Breast epithelium (tissue), 4 donors: ENCODE measurements at regions not wholly inside any gene's neighbourhood (a gene's known extent, or its start where the extent isn't known, plus 50 kb on each side); places are given as distances from the start of the nearest gene placed in this dataset.

Experiments
- DNase-seq, 2 donors: peaks; one replicate each; pipeline ENCODE4 v3.0.0-alpha.2; 2019; ENCODE audit warnings: low spot score in 2 of 2
- H3K27ac ChIP-seq, 2 donors: fragments of 200-600 bp; sonication (generic) in 1 of 2; one replicate each; pipeline ENCODE4 v1.5.1; 2016 to 2019; ENCODE audit warnings: mild to moderate bottlenecking in 1 of 2
- H3K27me3 ChIP-seq, 2 donors: fragments of 200-600 bp; sonication (generic) in 1 of 2; one replicate each; pipeline versions ENCODE4 v1.5.1 to v1.6.0; 2017 to 2019; ENCODE audit warnings: control low read depth in 1 of 2, mild to moderate bottlenecking in 1 of 2
- H3K36me3 ChIP-seq: fragments of 200-600 bp; one replicate; pipeline ENCODE4 v1.5.1; 2019
- H3K4me1 ChIP-seq, 2 donors: fragments of 200-600 bp; sonication (generic); one replicate each; pipeline ENCODE4 v1.5.1; 2016 to 2019; ENCODE audit warnings: control low read depth in 1 of 2
- H3K4me3 ChIP-seq, 3 donors: fragments of 200-600 bp; sonication (generic); 1 replicate in 2 of 3; 2 replicates in 1 of 3; pipeline ENCODE4 v1.5.1; 2016 to 2019; ENCODE audit warnings: mild to moderate bottlenecking in 3 of 3, moderate library complexity in 2 of 3
- H3K9me3 ChIP-seq, 2 donors: fragments of 200-600 bp; sonication (generic) in 1 of 2; one replicate each; pipeline ENCODE4 v1.5.1; 2016 to 2019; ENCODE audit warnings: control low read depth in 1 of 2
- POLR2A ChIP-seq: fragments of 450-650 bp; IDR thresholded peaks from one replicate; pipeline ENCODE4 v1.6.1; 2016; ENCODE audit warnings: antibody characterized with exemption, mild to moderate bottlenecking, moderate library complexity
- POLR2AphosphoS5 ChIP-seq, 3 donors: sonication (generic); formaldehyde crosslinking; IDR thresholded peaks; one replicate each; pipeline ENCODE4 v1.6.1; 2017; ENCODE audit warnings: antibody characterized with exemption in 3 of 3
- intact Hi-C: fragments of 100-400 bp; cut with DNase I; formaldehyde crosslinking; loops from one replicate; pipeline ENCODE4 v1.15.1; 2023; ENCODE audit warnings: low total_unique reads
- TF ChIP-seq, protein P1 (sequence below), 3 donors: fragments of 450-650 bp; IDR thresholded peaks; one replicate each; pipeline ENCODE4 v1.5.1; 2016 to 2017; ENCODE audit warnings: antibody characterized with exemption in 3 of 3, mild to moderate bottlenecking in 3 of 3, moderate library complexity in 3 of 3

DNA sequence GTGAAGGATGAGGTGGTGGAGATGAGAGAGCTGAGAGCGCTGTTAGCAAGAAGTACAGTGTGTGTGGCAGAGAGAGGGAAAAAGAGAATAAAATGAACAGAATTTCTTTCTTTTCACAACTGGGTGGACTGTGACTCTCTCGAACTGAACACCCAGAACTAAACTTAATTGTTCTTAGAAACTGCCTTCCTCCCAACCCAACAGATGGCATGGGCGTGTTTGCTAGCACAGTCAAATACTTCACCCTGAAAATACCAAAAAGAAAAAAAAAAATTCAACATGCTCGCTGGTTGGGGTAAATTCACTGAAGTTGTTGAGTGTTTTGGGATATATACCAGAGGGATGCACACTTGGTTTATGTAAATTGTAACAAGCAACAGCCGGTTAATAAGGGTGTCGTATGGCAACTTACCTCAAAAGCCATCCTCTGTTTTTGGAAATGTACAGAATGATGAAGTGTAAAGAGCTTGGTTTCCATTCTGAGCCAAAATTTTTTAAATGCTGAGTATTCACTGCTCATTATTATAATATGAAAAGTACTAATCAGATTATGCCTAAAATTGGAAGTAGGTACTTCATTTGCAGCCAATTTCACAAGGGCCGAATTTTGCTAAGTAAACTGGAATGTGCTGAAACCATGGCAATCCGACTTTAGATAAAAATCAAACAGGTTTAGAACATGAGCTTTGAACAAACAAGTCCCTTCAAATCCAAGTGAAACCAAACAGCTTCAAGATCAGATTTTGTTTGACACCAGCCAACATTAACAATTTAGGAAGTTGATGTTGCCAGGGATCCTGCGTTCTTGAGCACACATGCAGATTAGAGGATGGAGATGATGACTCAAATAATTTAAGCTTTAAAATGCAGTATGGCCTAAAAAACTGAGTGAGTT, 115.8 kb downstream of the ZIC5 start:
- no peaks in the 10 kb centered on the region for H3K27me3 ChIP-seq
- no peak for TF ChIP-seq POLR2A
- TF ChIP-seq, protein P1, sequence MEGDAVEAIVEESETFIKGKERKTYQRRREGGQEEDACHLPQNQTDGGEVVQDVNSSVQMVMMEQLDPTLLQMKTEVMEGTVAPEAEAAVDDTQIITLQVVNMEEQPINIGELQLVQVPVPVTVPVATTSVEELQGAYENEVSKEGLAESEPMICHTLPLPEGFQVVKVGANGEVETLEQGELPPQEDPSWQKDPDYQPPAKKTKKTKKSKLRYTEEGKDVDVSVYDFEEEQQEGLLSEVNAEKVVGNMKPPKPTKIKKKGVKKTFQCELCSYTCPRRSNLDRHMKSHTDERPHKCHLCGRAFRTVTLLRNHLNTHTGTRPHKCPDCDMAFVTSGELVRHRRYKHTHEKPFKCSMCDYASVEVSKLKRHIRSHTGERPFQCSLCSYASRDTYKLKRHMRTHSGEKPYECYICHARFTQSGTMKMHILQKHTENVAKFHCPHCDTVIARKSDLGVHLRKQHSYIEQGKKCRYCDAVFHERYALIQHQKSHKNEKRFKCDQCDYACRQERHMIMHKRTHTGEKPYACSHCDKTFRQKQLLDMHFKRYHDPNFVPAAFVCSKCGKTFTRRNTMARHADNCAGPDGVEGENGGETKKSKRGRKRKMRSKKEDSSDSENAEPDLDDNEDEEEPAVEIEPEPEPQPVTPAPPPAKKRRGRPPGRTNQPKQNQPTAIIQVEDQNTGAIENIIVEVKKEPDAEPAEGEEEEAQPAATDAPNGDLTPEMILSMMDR (IDR thresholded peaks at IDR 0.05) = no peak
- TF ChIP-seq POLR2AphosphoS5 (IDR thresholded peaks at IDR 0.05) = no peak
- no peaks in the 10 kb centered on the region for H3K9me3 ChIP-seq
- no peaks in the 10 kb centered on the region for H3K4me1 ChIP-seq
- H3K36me3 ChIP-seq = no peaks in the 10 kb centered on the region
- H3K27ac ChIP-seq = no peak overlapping the region
- no peak for DNase-seq
- H3K4me3 ChIP-seq = no peak overlapping the region
- intact Hi-C loops = no loop called here

DNA sequence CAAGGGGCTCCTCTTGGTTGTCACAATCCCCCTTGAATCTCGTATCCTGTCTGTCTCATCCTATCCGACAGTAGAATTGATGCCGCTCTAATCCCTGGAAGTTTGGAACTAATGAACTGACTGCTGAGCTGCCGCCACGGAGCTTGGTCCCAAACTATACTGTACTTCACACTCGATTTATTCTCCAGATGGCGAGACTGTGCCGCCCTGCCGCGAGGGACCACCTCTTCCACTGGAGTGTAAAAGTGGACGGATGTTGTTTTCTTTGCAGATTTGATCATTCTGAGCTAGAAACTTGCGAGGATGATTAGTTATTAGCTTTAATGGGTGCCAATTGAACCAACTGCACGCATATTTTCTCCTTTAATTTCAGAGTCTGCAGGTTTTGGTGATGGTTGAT, 117.2 kb downstream of the ZIC5 start:
- intact Hi-C loops = no loop called here
- Histone ChIP-seq H3K9me3 (no peaks in the 10 kb centered on the region), H3K27ac (no peak overlapping the region), H3K4me1 (no peaks in the 10 kb centered on the region), H3K36me3 (no peaks in the 10 kb centered on the region), H3K27me3 (no peaks in the 10 kb centered on the region), H3K4me3 (no peak overlapping the region)
- TF ChIP-seq, protein P1 (IDR thresholded peaks at IDR 0.05) = no peak
- TF ChIP-seq POLR2AphosphoS5 (IDR thresholded peaks at IDR 0.05) (no peak), POLR2A (no peak)
- no peak for DNase-seq

DNA sequence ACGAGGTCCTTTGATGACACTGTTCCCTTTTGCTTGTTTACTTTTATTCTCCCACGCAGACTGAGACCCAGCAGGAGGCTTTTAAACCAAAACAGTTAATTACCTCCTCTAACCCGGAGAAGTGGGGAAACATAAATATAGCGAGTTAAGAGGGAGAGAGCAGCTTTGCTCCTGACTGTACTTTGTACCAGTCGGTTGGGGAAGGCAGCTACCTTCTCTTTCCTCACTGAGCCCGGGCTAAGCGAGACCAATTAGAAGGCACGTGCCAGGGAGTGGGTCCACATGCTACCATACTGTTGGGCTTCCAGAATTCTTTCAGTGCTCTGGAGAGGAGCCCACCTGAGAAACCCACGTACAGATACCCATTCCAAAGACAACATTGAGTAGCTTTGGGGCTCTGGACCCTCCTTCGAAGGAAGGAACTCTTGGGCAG, 124.2 kb downstream of the ZIC5 start:
- H3K4me3 ChIP-seq = no peak overlapping the region
- intact Hi-C loops = no loop called here
- H3K27me3 ChIP-seq = no peaks in the 10 kb centered on the region
- H3K36me3 ChIP-seq = no peaks in the 10 kb centered on the region
- no peaks in the 10 kb centered on the region for H3K4me1 ChIP-seq
- H3K27ac ChIP-seq = no peak overlapping the region
- no peak for DNase-seq
- TF ChIP-seq POLR2A = no peak
- TF ChIP-seq, protein P1 (IDR thresholded peaks at IDR 0.05) = no peak
- TF ChIP-seq POLR2AphosphoS5 (IDR thresholded peaks at IDR 0.05) = no peak
- H3K9me3 ChIP-seq = no peaks in the 10 kb centered on the region

DNA sequence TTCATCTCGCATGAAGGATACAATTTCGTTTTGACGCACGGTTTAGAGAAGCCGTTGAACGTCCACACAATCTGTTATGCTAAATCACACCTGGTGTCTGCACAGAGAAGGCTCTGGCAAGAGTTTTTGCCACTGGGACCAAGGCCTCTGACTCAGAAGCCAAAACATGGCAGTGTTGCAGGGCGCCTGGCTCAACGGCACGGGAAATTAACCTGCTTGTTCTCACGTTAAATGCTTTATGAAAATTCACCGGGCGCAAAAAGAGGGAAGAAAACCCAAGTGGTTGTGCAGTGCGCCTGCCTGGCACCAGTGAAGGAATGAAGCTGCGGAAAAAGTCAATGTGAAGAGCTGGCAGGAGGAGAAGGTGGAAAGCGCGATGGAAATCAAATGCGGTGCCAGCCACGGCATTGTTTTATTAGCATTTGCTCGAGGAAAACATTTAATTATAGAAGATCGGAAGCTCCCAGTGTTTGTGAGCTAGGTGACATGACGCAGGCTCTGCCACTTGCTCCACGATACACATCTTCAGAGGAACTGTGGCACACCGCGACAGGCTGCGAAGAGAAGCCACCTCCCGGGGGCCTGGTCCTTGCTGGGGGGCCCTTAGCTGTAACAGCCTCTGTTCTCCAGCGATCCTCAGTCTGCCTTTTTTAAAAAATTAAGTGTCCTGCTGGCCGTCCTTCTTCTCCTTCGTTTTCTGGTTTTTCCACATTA, 126.2 kb downstream of the ZIC5 start:
- Histone ChIP-seq H3K4me3 (no peak overlapping the region), H3K4me1 (no peaks in the 10 kb centered on the region), H3K36me3 (no peaks in the 10 kb centered on the region), H3K27ac (no peak overlapping the region), H3K27me3 (no peaks in the 10 kb centered on the region), H3K9me3 (no peaks in the 10 kb centered on the region)
- intact Hi-C loops = no loop called here
- DNase-seq = no peak
- TF ChIP-seq POLR2AphosphoS5 (IDR thresholded peaks at IDR 0.05) = no peak
- TF ChIP-seq, protein P1 (IDR thresholded peaks at IDR 0.05) = no peak
- TF ChIP-seq POLR2A = no peak

DNA sequence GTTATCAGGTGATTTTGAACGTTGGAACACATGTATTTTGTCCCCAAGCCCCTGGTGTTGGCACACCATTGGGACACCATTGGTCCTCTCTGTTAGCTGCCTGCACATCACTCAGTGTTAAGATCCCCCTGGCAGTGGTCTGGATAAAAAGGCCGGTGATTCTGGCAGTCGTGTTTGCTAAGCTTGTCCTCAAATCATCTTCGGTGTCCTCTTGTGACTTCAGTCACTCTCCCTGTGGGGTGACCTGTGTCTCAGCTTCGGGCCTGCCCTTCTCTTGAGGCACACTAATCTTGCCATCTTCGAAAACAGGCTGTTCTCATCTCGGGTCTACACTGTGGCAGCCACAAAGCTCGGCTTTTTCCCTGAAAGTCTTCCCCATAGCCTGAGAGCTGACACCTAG, 127.1 kb downstream of the ZIC5 start:
- DNase-seq = no peak
- no peaks in the 10 kb centered on the region for H3K4me1 ChIP-seq
- H3K9me3 ChIP-seq = no peaks in the 10 kb centered on the region
- H3K27ac ChIP-seq = no peak overlapping the region
- H3K27me3 ChIP-seq = no peaks in the 10 kb centered on the region
- TF ChIP-seq POLR2A (no peak), POLR2AphosphoS5 (IDR thresholded peaks at IDR 0.05) (no peak)
- TF ChIP-seq, protein P1 (IDR thresholded peaks at IDR 0.05) = no peak
- no peak overlapping the region for H3K4me3 ChIP-seq
- no peaks in the 10 kb centered on the region for H3K36me3 ChIP-seq
- intact Hi-C loops = no loop called here
